ENCODE measurements at regions not wholly inside any gene's neighbourhood (a gene's known extent, or its start where the extent isn't known, plus 50 kb on each side); places are given as distances from the start of the nearest gene placed in this dataset.
"Not testable (repeated sequence)": the region's sequence is repeated elsewhere in the genome, so short reads cannot be mapped to it uniquely, and the experiment has no call there.

- no peak for DNase-seq (ENCODE audit: low read depth)
Observed at GRCh38 chr1:232859216-232859615, 54.0 kb downstream of the MAP10 start.

GRCh38 chr1:232861107-232861506, 55.9 kb downstream of the MAP10 start:
- no peak for DNase-seq (ENCODE audit: low read depth)

- DNase-seq (ENCODE audit: low read depth) = no peak
Observed at GRCh38 chr1:232863544-232864275, 58.5 kb downstream of the MAP10 start.

- DNase-seq (ENCODE audit: low read depth) = no peak
Observed at GRCh38 chr1:232865102-232865931, 60.1 kb downstream of the MAP10 start.

GRCh38 chr1:232868793-232869491, 63.7 kb downstream of the MAP10 start:
- DNase-seq (ENCODE audit: low read depth) = peak; percentile 88

GRCh38 chr1:232871291-232871969, 66.2 kb downstream of the MAP10 start:
- not testable (repeated sequence) for DNase-seq (ENCODE audit: low read depth)

- DNase-seq (ENCODE audit: low read depth) = no peak
Observed at GRCh38 chr1:232872284-232872683, 67.1 kb downstream of the MAP10 start.

GRCh38 chr1:232872738-232873137, 67.5 kb downstream of the MAP10 start:
- DNase-seq (ENCODE audit: low read depth) = peak; percentile 95

- no peak for DNase-seq (ENCODE audit: low read depth)
Observed at GRCh38 chr1:232873412-232873811, 68.2 kb downstream of the MAP10 start.

GRCh38 chr1:232873931-232874330, 68.7 kb downstream of the MAP10 start:
- no peak for DNase-seq (ENCODE audit: low read depth)

- no peak for DNase-seq (ENCODE audit: low read depth)
Observed at GRCh38 chr1:232875536-232875935, 70.3 kb downstream of the MAP10 start.

GRCh38 chr1:232876506-232877364, 71.5 kb downstream of the MAP10 start:
- no peak for DNase-seq (ENCODE audit: low read depth)

GRCh38 chr1:232877365-232878028, 72.3 kb downstream of the MAP10 start:
- DNase-seq (ENCODE audit: low read depth) = no peak

- no peak for DNase-seq (ENCODE audit: low read depth)
Observed at GRCh38 chr1:232878086-232878485, 72.3 kb upstream of the NTPCR start.

GRCh38 chr1:232880354-232880753, 70.1 kb upstream of the NTPCR start:
- peak; percentile 47 for DNase-seq (ENCODE audit: low read depth)

- DNase-seq (ENCODE audit: low read depth) = peak; percentile 16
Observed at GRCh38 chr1:232883992-232884661, 66.3 kb upstream of the NTPCR start.

GRCh38 chr1:232886271-232886670, 64.1 kb upstream of the NTPCR start:
- peak; percentile 89 for DNase-seq (ENCODE audit: low read depth)

- DNase-seq (ENCODE audit: low read depth) = peak; percentile 10
Observed at GRCh38 chr1:232890340-232890943, 60.0 kb upstream of the NTPCR start.

GRCh38 chr1:232891071-232891470, 59.3 kb upstream of the NTPCR start:
- DNase-seq (ENCODE audit: low read depth) = peak; percentile 97
